Hippocampal formation (tissue), 2 donors: ENCODE measurements at regions not wholly inside any gene's neighbourhood (a gene's known extent, or its start where the extent isn't known, plus 50 kb on each side); places are given as distances from the start of the nearest gene placed in this dataset.
"Not testable (repeated sequence)": the region's sequence is repeated elsewhere in the genome, so short reads cannot be mapped to it uniquely, and the experiment has no call there.

ENCODE experiments used
- DNase-seq, 2 donors: peaks; one replicate each; lab custom pipeline; 2025; lab: John Stamatoyannopoulos, UW

- not testable (repeated sequence) for DNase-seq
Observed at GRCh38 chr16:72729552-72729951, 318.4 kb downstream of the ZFHX3 start.

GRCh38 chr16:72728516-72728915 is 319.4 kb downstream of the ZFHX3 start:
- no peak for DNase-seq

GRCh38 chr16:72727565-72727964 is 320.4 kb downstream of the ZFHX3 start:
- DNase-seq, result no peak

GRCh38 chr16:72725643-72726042 is 322.3 kb downstream of the ZFHX3 start:
- DNase-seq, result no peak

GRCh38 chr16:72723781-72724180 is 324.1 kb downstream of the ZFHX3 start:
- DNase-seq, result no peak

- DNase-seq, result peak in 1 of 2 donors; percentile 2
Observed at GRCh38 chr16:72722552-72722951, 325.4 kb downstream of the ZFHX3 start.

- DNase-seq, result no peak
Observed at GRCh38 chr16:72721981-72722380, 325.9 kb downstream of the ZFHX3 start.

GRCh38 chr16:72715267-72715666 is 332.7 kb downstream of the ZFHX3 start:
- DNase-seq, result no peak

GRCh38 chr16:72711823-72712222 is 336.1 kb downstream of the ZFHX3 start:
- no peak for DNase-seq

- DNase-seq, result no peak
Observed at GRCh38 chr16:72705801-72706200, 342.1 kb downstream of the ZFHX3 start.

- DNase-seq, result no peak
Observed at GRCh38 chr16:72704746-72705372, 343.1 kb downstream of the ZFHX3 start.

- no peak for DNase-seq
Observed at GRCh38 chr16:72689851-72690250, 358.1 kb downstream of the ZFHX3 start.

GRCh38 chr16:72680732-72681131 is 367.2 kb downstream of the ZFHX3 start:
- no peak for DNase-seq

- DNase-seq, result no peak
Observed at GRCh38 chr16:72679856-72680255, 368.1 kb downstream of the ZFHX3 start.

- DNase-seq, result no peak
Observed at GRCh38 chr16:72677662-72678447, 370.1 kb downstream of the ZFHX3 start.

- DNase-seq, result no peak
Observed at GRCh38 chr16:72673118-72673517, 374.8 kb downstream of the ZFHX3 start.

GRCh38 chr16:72666267-72666666 is 381.7 kb downstream of the ZFHX3 start:
- no peak for DNase-seq

GRCh38 chr16:72665701-72666100 is 382.2 kb downstream of the ZFHX3 start:
- no peak for DNase-seq

GRCh38 chr16:72664509-72665408 is 383.2 kb downstream of the ZFHX3 start:
- DNase-seq, result peak; percentile 90 to 91

- no peak for DNase-seq
Observed at GRCh38 chr16:72664056-72664508, 383.8 kb downstream of the ZFHX3 start.

- no peak for DNase-seq
Observed at GRCh38 chr16:72658888-72659717, 388.8 kb downstream of the ZFHX3 start.
